ENCODE measurements at regions not wholly inside any gene's neighbourhood (a gene's known extent, or its start where the extent isn't known, plus 50 kb on each side); places are given as distances from the start of the nearest gene placed in this dataset.

GRCh38 chr17:77754956-77755355 lies 203.5 kb upstream of the TNRC6C start:
- Histone ChIP-seq H3K4me3 (ENCODE audit: low read depth, low read length) (no peak overlapping the region), H3K27me3 (ENCODE audit: control insufficient read depth, insufficient read depth, low read length) (no peaks in the 10 kb centered on the region), H3K36me3 (ENCODE audit: control insufficient read depth, insufficient read depth, low read length) (no peaks in the 10 kb centered on the region)
- DNase-seq (ENCODE audit: low read depth) = no peak
- TF ChIP-seq, protein P1, sequence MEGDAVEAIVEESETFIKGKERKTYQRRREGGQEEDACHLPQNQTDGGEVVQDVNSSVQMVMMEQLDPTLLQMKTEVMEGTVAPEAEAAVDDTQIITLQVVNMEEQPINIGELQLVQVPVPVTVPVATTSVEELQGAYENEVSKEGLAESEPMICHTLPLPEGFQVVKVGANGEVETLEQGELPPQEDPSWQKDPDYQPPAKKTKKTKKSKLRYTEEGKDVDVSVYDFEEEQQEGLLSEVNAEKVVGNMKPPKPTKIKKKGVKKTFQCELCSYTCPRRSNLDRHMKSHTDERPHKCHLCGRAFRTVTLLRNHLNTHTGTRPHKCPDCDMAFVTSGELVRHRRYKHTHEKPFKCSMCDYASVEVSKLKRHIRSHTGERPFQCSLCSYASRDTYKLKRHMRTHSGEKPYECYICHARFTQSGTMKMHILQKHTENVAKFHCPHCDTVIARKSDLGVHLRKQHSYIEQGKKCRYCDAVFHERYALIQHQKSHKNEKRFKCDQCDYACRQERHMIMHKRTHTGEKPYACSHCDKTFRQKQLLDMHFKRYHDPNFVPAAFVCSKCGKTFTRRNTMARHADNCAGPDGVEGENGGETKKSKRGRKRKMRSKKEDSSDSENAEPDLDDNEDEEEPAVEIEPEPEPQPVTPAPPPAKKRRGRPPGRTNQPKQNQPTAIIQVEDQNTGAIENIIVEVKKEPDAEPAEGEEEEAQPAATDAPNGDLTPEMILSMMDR (IDR thresholded peaks at IDR 0.05; ENCODE audit: insufficient read depth, low read length, severe bottlenecking) = no peak
- no peak for FAIRE-seq

GRCh38 chr17:77755410-77755963 lies 203.0 kb upstream of the TNRC6C start:
- no peak overlapping the region for H3K4me3 ChIP-seq (ENCODE audit: low read depth, low read length)
- TF ChIP-seq, protein P1 (IDR thresholded peaks at IDR 0.05; ENCODE audit: insufficient read depth, low read length, severe bottlenecking) = no peak
- FAIRE-seq (no peak), DNase-seq (ENCODE audit: low read depth) (no peak)
- H3K27me3 ChIP-seq (ENCODE audit: control insufficient read depth, insufficient read depth, low read length) = no peaks in the 10 kb centered on the region
- no peaks in the 10 kb centered on the region for H3K36me3 ChIP-seq (ENCODE audit: control insufficient read depth, insufficient read depth, low read length)

DNA sequence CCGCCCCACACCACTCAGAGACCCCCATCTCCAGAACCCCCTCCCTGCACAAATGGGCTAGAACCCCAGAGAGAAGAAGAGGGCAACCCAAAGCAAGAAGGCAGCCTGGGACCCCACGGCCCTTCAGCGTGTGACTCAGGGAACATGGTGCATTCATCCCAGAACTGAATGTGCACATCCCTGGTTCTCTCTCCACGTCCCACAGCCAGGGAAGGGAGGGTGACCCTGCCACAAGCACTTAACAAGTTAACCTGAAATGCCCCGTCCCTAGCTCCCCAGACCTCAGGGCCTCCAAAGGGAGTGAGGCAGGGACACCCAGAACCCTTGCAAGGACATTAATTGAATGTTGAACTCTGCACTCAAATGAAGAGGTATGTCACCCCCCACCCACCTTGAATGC lies 202.5 kb upstream of the TNRC6C start:
- TF ChIP-seq, protein P1 (IDR thresholded peaks at IDR 0.05; ENCODE audit: insufficient read depth, low read length, severe bottlenecking) = no peak
- H3K27me3 ChIP-seq (ENCODE audit: control insufficient read depth, insufficient read depth, low read length) = no peaks in the 10 kb centered on the region
- H3K36me3 ChIP-seq (ENCODE audit: control insufficient read depth, insufficient read depth, low read length) = no peaks in the 10 kb centered on the region
- H3K4me3 ChIP-seq (ENCODE audit: low read depth, low read length) = no peak overlapping the region
- FAIRE-seq (no peak), DNase-seq (ENCODE audit: low read depth) (no peak)

DNA sequence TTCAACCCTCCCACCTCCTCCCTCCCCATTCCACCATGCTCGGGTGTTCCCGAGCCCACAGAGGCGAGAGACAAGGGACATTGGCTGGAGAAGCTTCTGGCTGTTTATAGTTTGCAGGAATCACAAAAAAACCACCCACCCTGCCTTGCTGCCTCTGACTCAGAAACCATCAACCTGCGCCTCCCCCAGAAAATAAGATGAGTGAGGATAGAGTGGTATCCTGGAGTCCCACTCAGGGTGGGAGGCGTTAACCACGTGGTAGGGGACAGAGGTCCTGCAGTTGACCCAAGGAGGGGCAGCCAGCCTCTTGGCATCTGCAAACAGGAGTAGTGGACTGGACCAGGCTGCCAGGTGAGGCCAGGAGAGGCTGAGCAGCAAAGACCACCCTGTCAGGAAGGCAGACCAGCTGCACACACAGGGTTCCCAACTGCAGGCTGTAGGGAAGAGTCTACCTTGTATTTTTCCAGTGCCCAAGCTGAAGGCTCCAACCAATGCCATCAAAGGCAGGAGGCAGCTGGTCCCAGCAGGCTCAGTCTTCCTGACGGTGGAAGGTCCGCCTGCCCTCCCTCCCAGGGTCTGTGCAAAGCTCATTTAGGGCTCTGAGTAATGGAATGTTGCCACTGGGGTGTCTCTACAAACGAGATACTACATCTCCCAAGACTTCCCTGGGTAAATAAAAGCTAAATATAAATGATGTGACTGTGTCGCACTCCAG lies 201.5 kb upstream of the TNRC6C start:
- Histone ChIP-seq H3K4me3 (ENCODE audit: low read depth, low read length) (no peak overlapping the region), H3K27me3 (ENCODE audit: control insufficient read depth, insufficient read depth, low read length) (no peaks in the 10 kb centered on the region), H3K36me3 (ENCODE audit: control insufficient read depth, insufficient read depth, low read length) (no peaks in the 10 kb centered on the region)
- DNase-seq (ENCODE audit: low read depth) = no peak
- TF ChIP-seq, protein P1 (IDR thresholded peaks at IDR 0.05; ENCODE audit: insufficient read depth, low read length, severe bottlenecking) = no peak
- FAIRE-seq = no peak

DNA sequence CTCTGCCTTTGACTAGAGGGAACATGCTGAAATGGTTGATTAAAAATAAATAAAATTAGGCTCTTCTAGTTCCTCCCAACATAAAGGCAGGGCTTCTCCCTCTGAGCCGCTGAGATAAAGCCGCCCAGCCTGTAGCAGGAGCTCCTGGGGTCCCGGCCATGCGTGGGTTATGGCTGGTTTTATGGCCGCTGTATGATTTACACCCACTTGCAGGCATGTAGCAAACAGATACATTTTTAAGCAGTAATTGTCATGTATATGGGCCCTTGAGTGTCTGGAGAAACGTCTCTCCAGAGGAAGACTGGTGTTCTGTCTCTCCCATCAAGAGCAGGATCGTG lies 201.0 kb upstream of the TNRC6C start:
- no peak overlapping the region for H3K4me3 ChIP-seq (ENCODE audit: low read depth, low read length)
- H3K36me3 ChIP-seq (ENCODE audit: control insufficient read depth, insufficient read depth, low read length) = no peaks in the 10 kb centered on the region
- TF ChIP-seq, protein P1 (IDR thresholded peaks at IDR 0.05; ENCODE audit: insufficient read depth, low read length, severe bottlenecking) = no peak
- FAIRE-seq (no peak), DNase-seq (ENCODE audit: low read depth) (no peak)
- H3K27me3 ChIP-seq (ENCODE audit: control insufficient read depth, insufficient read depth, low read length) = no peaks in the 10 kb centered on the region

- H3K36me3 ChIP-seq (ENCODE audit: control insufficient read depth, insufficient read depth, low read length) = no peaks in the 10 kb centered on the region
- TF ChIP-seq, protein P1 (IDR thresholded peaks at IDR 0.05; ENCODE audit: insufficient read depth, low read length, severe bottlenecking) = no peak
- FAIRE-seq (no peak), DNase-seq (ENCODE audit: low read depth) (no peak)
- H3K27me3 ChIP-seq (ENCODE audit: control insufficient read depth, insufficient read depth, low read length) = no peaks in the 10 kb centered on the region
- H3K4me3 ChIP-seq (ENCODE audit: low read depth, low read length) = no peak overlapping the region
Observed at GRCh38 chr17:77763023-77763422, 195.5 kb upstream of the TNRC6C start.

Data from bronchial epithelial cell (primary cell).